CD14-positive monocyte (primary cell): ENCODE measurements at regions not wholly inside any gene's neighbourhood (a gene's known extent, or its start where the extent isn't known, plus 50 kb on each side); places are given as distances from the start of the nearest gene placed in this dataset.

Source experiments
- DNase-seq, 3 donors: peaks; one replicate each; pipeline ENCODE4 v3.0.0-alpha.2; 2011 to 2022
- H2AFZ ChIP-seq: 2 replicates; pipeline ENCODE4 v1.6.0; 2012; ENCODE audit warnings: mild to moderate bottlenecking, low read depth, low read length, inconsistent platforms; ENCODE audit not compliant: insufficient read depth, poor library complexity, severe bottlenecking
- H3K27ac ChIP-seq, 2 donors: 1 replicate in 1 of 2; 2 replicates in 1 of 2; pipeline ENCODE4 v1.5.1; 2012 to 2013; ENCODE audit warnings: low read length in 2 of 2, control low read depth in 1 of 2, inconsistent platforms in 1 of 2, low read depth in 1 of 2, mild to moderate bottlenecking in 1 of 2
- H3K27me3 ChIP-seq, 2 donors: one replicate each; pipeline versions ENCODE4 v1.6.0 to v1.6.1; 2011 to 2013; ENCODE audit warnings: low read length in 2 of 2; ENCODE audit not compliant: control insufficient read depth in 2 of 2, insufficient read depth in 2 of 2
- H3K36me3 ChIP-seq, 2 donors: replicated peaks in 1 of 2; 1 replicate in 1 of 2; 2 replicates in 1 of 2; pipeline versions ENCODE4 v1.5.1 to v1.6.1; 2012 to 2013; ENCODE audit warnings: low read length in 2 of 2, control low read depth in 1 of 2, inconsistent platforms in 1 of 2, mild to moderate bottlenecking in 1 of 2; ENCODE audit not compliant: insufficient read depth in 2 of 2, control insufficient read depth in 1 of 2
- H3K4me1 ChIP-seq, 2 donors: 1 replicate in 1 of 2; 2 replicates in 1 of 2; pipeline versions ENCODE4 v1.5.1 to v1.6.1; 2012 to 2013; ENCODE audit warnings: low read length in 2 of 2, control low read depth in 1 of 2, inconsistent platforms in 1 of 2, mild to moderate bottlenecking in 1 of 2, moderate library complexity in 1 of 2; ENCODE audit not compliant: insufficient read depth in 2 of 2, control insufficient read depth in 1 of 2
- H3K4me2 ChIP-seq: replicated peaks from 2 replicates; pipeline ENCODE3; 2012; ENCODE audit warnings: low read length, moderate library complexity, mild to moderate bottlenecking; ENCODE audit not compliant: poor library complexity, severe bottlenecking; ENCODE audit errors: extremely low read depth
- H3K4me3 ChIP-seq, 3 experiments: fragments of 200-600 bp in 1 of 3; sonication (generic) in 1 of 3; replicated peaks in 1 of 3; 1 replicate in 2 of 3; 2 replicates in 1 of 3; pipeline ENCODE4 v1.5.1; 2011 to 2013; ENCODE audit warnings: low read length in 3 of 3, mild to moderate bottlenecking in 3 of 3, control low read depth in 2 of 3, low read depth in 2 of 3, inconsistent platforms in 1 of 3, moderate library complexity in 1 of 3
- H3K79me2 ChIP-seq: 2 replicates; pipeline ENCODE4 v1.6.0; 2012; ENCODE audit warnings: mild to moderate bottlenecking, control low read depth, inconsistent platforms, low read length, moderate library complexity; ENCODE audit not compliant: insufficient read depth
- H3K9ac ChIP-seq: 2 replicates; pipeline ENCODE4 v1.6.0; 2017; ENCODE audit warnings: low read length, mild to moderate bottlenecking; ENCODE audit not compliant: insufficient read depth, poor library complexity, severe bottlenecking
- H3K9me3 ChIP-seq, 2 donors: replicated peaks in 1 of 2; 1 replicate in 1 of 2; 2 replicates in 1 of 2; pipeline versions ENCODE4 v1.5.1 to v1.6.1; 2012 to 2013; ENCODE audit warnings: low read length in 2 of 2, control low read depth in 1 of 2; ENCODE audit not compliant: control insufficient read depth in 1 of 2, insufficient read depth in 1 of 2
- H4K20me1 ChIP-seq: 2 replicates; pipeline ENCODE4 v1.6.0; 2012; ENCODE audit warnings: mild to moderate bottlenecking, low read length, control low read depth, moderate library complexity; ENCODE audit not compliant: insufficient read depth
- H3K27ac Mint-ChIP-seq, 7 donors: one replicate each; pipeline ENCODE4 v1.8.0; 2020; ENCODE audit warnings: mild to moderate bottlenecking in 7 of 7, mixed read lengths in 7 of 7, moderate library complexity in 6 of 7, inconsistent platforms in 2 of 7
- H3K27me3 Mint-ChIP-seq, 3 donors: one replicate each; pipeline ENCODE4 v1.8.0; 2021 to 2022; ENCODE audit warnings: low read depth in 3 of 3, mild to moderate bottlenecking in 3 of 3, mixed read lengths in 3 of 3, moderate library complexity in 3 of 3, inconsistent platforms in 1 of 3
- H3K36me3 Mint-ChIP-seq, 2 donors: one replicate each; pipeline ENCODE4 v1.8.0; 2020; ENCODE audit warnings: mixed read lengths in 2 of 2, inconsistent platforms in 1 of 2, mild to moderate bottlenecking in 1 of 2
- H3K4me1 Mint-ChIP-seq: one replicate; pipeline ENCODE4 v1.8.0; 2020; ENCODE audit warnings: mild to moderate bottlenecking, mixed read lengths
- H3K4me3 Mint-ChIP-seq, 2 donors: one replicate each; pipeline ENCODE4 v1.8.0; 2020; ENCODE audit warnings: mild to moderate bottlenecking in 2 of 2, mixed read lengths in 2 of 2, moderate library complexity in 1 of 2
- H3K9me3 Mint-ChIP-seq, 7 donors: one replicate each; pipeline ENCODE4 v1.8.0; 2020 to 2022; ENCODE audit warnings: mixed read lengths in 7 of 7, mild to moderate bottlenecking in 6 of 7, moderate library complexity in 6 of 7, inconsistent platforms in 2 of 7
- WGBS: methylation state at CpG from one replicate; pipeline ENCODE4 v1.1.5; 2013; ENCODE audit warnings: missing lambda C conversion rate; ENCODE audit not compliant: insufficient coverage; 5-methylcytosine and 5-hydroxymethylcytosine counted together
- intact Hi-C, 2 donors: fragments of 100-400 bp; cut with micrococcal nuclease; formaldehyde crosslinking; loops; one replicate each; pipeline versions ENCODE4 v1.15.0 to v1.15.1; 2023
- TF ChIP-seq, protein P1 (sequence below): fragments of 200-600 bp; IDR thresholded peaks from one replicate; pipeline ENCODE4 v1.8.0; 2022; ENCODE audit warnings: antibody characterized with exemption, mild to moderate bottlenecking

DNA sequence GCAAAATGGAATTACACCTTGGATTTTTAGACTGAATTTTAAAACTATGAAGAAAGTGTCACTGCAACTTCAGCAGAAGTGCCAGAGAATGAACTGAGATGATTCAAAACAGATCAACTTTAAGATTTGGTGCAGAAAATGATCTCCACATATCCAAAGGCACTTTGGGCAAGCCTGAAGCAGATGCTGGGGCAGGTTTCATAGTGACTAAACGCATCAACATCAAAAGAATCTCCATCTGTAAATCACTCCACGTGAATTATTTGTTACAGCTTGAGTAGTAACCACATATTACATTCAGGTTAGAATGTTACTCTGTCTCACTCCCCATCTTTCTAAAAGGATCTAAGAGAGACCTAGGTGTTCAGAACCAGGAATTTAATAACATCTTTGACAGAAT is 329.0 kb upstream of the ESRRG start:
- WGBS: no CpG with 5 or more reads among the region's 2 CpGs
- no peaks in the 10 kb centered on the region for H3K79me2 ChIP-seq
- H3K4me3 ChIP-seq: no peak overlapping the region
- H3K9ac ChIP-seq: no peak overlapping the region
- TF ChIP-seq, protein P1, sequence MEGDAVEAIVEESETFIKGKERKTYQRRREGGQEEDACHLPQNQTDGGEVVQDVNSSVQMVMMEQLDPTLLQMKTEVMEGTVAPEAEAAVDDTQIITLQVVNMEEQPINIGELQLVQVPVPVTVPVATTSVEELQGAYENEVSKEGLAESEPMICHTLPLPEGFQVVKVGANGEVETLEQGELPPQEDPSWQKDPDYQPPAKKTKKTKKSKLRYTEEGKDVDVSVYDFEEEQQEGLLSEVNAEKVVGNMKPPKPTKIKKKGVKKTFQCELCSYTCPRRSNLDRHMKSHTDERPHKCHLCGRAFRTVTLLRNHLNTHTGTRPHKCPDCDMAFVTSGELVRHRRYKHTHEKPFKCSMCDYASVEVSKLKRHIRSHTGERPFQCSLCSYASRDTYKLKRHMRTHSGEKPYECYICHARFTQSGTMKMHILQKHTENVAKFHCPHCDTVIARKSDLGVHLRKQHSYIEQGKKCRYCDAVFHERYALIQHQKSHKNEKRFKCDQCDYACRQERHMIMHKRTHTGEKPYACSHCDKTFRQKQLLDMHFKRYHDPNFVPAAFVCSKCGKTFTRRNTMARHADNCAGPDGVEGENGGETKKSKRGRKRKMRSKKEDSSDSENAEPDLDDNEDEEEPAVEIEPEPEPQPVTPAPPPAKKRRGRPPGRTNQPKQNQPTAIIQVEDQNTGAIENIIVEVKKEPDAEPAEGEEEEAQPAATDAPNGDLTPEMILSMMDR: no peak
- no peaks in the 10 kb centered on the region for H4K20me1 ChIP-seq
- no peak for DNase-seq
- intact Hi-C loops: no loop called here
- H3K27ac ChIP-seq: no peak overlapping the region
- Mint-ChIP-seq H3K27me3 (peaks cover 0 to 1% (median 0%) of the 10 kb centered on the region in 3 donors), H3K36me3 (no peaks in the 10 kb centered on the region), H3K4me3 (no peak overlapping the region), H3K27ac (no peak overlapping the region), H3K4me1 (no peaks in the 10 kb centered on the region), H3K9me3 (peaks cover 0 to 13% (median 5%) of the 10 kb centered on the region in 7 donors)
- no peaks in the 10 kb centered on the region for H3K27me3 ChIP-seq
- H3K4me2 ChIP-seq: no peak overlapping the region
- no peaks in the 10 kb centered on the region for H3K36me3 ChIP-seq
- H3K4me1 ChIP-seq: no peaks in the 10 kb centered on the region
- H3K9me3 ChIP-seq: peaks cover 0 to 5% of the 10 kb centered on the region in 2 donors
- no peak overlapping the region for H2AFZ ChIP-seq

DNA sequence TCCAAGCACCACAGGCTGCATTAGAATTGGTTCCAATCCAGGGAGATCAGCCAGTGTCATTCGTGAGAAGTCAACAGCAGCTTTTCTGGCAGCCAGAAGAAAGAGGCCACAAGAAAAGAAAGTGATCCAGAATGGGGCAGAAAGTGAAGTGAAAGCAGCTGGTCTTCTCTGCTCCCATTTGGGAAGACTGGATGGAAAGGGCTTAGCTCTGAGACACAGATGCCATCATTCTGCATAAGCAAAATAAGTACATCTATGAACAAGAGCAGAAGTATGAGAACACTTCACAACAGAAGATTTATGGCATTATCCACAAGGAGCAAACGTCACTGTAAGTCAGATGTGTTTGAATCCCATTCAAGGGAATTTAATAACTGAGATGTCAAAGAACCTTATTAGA is 326.5 kb upstream of the ESRRG start:
- TF ChIP-seq, protein P1: no peak
- Mint-ChIP-seq H3K27ac (no peak overlapping the region), H3K9me3 (peaks cover 0 to 10% (median 4%) of the 10 kb centered on the region in 7 donors), H3K36me3 (no peaks in the 10 kb centered on the region), H3K4me3 (no peak overlapping the region), H3K27me3 (peaks cover 0 to 1% (median 0%) of the 10 kb centered on the region in 3 donors), H3K4me1 (no peaks in the 10 kb centered on the region)
- no peak overlapping the region for H3K4me3 ChIP-seq
- H3K9ac ChIP-seq: no peak overlapping the region
- no peak overlapping the region for H2AFZ ChIP-seq
- H3K27ac ChIP-seq: no peak overlapping the region
- WGBS: no CpG with 5 or more reads among the region's 2 CpGs
- no peaks in the 10 kb centered on the region for H3K79me2 ChIP-seq
- no peak overlapping the region for H3K4me2 ChIP-seq
- no peaks in the 10 kb centered on the region for H4K20me1 ChIP-seq
- peaks cover 0 to 5% of the 10 kb centered on the region in 2 donors for H3K9me3 ChIP-seq
- H3K36me3 ChIP-seq: no peaks in the 10 kb centered on the region
- H3K4me1 ChIP-seq: no peaks in the 10 kb centered on the region
- intact Hi-C loops: no loop called here
- DNase-seq: no peak
- H3K27me3 ChIP-seq: no peaks in the 10 kb centered on the region
